ENCODE measurements at regions not wholly inside any gene's neighbourhood (a gene's known extent, or its start where the extent isn't known, plus 50 kb on each side); places are given as distances from the start of the nearest gene placed in this dataset.
"Not testable (repeated sequence)": the region's sequence is repeated elsewhere in the genome, so short reads cannot be mapped to it uniquely, and the experiment has no call there.

DNA sequence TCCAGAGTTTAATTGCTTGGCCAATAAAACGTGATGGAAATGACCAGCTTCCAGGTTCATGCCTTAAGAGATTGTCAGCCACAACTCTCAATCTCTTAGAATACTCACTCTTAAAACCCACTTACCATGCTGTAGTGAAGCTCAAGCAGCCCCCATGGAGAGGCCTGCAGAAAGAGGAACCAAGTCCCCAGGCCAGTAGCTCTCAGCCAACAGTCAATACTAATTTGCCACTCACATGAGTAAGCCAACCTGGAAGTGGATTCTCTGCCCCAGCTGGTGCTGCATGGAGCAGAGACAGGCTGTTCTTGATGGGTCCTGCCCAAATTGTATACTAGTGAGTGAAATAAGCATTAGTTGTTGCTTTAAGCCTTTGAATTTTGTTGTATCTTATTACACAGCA, 155.9 kb downstream of the OXSM start:
- no peak for DNase-seq (ENCODE audit: low read depth)

DNA sequence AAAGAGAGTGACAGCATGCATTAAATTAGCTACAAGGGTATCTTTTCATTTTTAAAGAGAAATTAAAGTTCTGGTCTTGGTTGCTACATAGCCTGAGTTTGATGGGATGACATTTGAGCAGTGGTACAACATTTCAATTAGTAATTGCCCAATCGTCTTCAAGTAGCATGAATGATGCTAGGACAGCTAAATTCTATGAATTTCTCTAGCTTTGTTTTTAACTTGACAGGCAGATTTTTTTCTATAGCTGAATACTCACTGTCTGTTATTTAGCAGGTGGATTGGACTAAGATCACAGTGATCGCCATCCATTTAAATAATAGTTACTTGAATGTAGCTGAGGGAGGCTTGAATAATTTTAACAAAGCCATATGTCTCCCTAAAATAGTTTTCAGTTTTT, 162.2 kb downstream of the OXSM start:
- no peak for DNase-seq (ENCODE audit: low read depth)

DNA sequence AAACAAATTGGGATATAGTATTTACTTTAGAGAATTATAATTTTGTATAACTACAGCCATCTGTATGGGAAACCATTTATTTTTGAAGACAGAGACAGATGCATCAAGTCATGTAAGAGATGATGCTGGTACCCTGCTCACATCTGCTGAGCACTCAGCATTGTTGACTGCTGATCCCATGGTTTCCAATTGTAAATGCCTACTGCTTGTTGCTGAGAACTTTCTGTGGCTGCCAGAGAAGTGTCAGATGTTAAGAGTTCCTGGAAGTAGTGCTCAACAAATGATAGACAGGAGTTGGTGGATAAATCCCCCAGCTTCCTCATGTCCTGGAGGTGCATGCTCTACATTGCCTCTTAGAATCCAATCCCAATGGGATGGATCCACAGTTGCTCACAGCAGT, 167.1 kb downstream of the OXSM start:
- no peak for DNase-seq (ENCODE audit: low read depth)

- no peak for DNase-seq (ENCODE audit: low read depth)
Observed at GRCh38 chr3:25960776-25961175, 170.9 kb downstream of the OXSM start.

DNA sequence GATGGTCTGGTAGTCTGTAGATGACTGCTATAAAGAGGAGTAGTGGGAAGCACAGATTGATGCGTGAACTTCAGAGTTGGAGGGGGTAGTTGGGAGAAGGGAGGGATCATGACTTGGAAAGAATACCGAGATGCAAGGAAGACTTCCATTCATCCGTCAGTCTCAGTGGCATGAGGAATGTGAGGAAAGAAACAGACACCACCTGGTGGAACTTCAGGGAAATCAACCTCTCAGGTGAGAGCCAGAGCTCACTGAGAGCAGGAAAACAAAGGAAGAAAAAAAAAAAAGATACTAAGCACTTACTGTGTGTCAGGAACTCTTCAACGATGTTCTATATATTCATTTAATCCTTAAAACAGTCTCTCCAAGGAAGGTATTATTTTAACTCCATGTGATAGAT, 172.4 kb downstream of the OXSM start:
- DNase-seq (ENCODE audit: low read depth) = no peak

- no peak for DNase-seq (ENCODE audit: low read depth)
Observed at GRCh38 chr3:25964141-25964540, 174.3 kb downstream of the OXSM start.

GRCh38 chr3:25967385-25967784, 177.5 kb downstream of the OXSM start:
- DNase-seq (ENCODE audit: low read depth) = no peak

DNA sequence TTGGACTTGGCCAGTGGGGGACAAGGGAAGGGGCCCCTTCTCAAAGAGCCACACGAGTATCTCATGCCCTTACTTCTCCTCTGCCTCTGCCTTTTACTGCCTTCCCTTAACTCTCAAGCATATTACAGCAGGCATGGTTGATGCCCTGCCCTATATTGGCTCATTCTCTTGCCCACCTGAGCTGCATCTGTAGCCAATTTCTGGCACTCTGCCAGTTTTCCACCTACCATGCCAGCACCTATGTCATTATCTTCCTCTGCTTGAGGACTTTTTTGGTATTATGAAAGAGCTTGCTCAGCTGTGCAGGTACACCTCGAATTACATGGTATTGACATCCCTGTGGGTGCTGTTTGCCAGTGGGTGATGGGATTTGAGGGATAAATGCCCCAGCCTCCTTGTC, 181.8 kb downstream of the OXSM start:
- DNase-seq (ENCODE audit: low read depth) = no peak

GRCh38 chr3:25973122-25973521, 183.2 kb downstream of the OXSM start:
- no peak for DNase-seq (ENCODE audit: low read depth)

DNA sequence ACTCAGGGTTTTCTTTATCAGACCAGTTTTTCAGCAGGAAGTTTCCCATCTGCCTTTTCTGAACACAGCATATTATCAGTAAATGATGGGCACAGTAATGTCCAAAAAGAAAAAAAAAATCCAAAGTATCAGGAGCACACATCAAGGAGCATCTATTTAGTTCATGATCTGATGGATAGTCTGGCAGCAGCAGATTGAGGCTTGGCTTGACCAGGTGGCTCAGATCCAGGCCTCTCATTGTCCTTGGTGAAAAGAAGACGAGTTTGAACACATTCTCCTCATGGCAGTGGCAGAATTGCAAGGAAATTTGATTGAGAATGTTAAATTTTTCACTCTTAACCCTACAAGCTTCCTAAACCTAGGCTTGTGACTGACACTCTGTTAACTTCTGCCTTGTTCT, 192.9 kb downstream of the OXSM start:
- DNase-seq (ENCODE audit: low read depth) = no peak

- no peak for DNase-seq (ENCODE audit: low read depth)
Observed at GRCh38 chr3:25985621-25986020, 195.7 kb downstream of the OXSM start.

DNA sequence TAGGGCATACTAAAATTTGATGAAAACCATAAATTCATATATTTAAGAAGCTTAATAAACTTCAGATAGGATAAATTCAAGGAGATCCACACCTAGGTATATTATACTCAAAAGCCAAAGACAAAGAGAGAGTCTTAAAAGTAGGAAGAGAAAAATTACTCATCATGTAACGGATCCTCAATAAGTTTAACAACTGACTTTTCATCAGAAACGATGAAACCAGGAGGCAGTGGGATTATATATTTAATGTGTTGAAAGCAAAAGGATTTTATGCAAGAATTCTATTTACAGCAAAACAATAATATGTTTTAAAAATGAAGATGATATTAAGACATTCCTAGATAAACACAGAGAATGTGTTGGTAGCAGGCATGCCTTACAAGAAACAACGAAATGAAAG, 202.7 kb downstream of the OXSM start:
- DNase-seq (ENCODE audit: low read depth) = no peak

DNA sequence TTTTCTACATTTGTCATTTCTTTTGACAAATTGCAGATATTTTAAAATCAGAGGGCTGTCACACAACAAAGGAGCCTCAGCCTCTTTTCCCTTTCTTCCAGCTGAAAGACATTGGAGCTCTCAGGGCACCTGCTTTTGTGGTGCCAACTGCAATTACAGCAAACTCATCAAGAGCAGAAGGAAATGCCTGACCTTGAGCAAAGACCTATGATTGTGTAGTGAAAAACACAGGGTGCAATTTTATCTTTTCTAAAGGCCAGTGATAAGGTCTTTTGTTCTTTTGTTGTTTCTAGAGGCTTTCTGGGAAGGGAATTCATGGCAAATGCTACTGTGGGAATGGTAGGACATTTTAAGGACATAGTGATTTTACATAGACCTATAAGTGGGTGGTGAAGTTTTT, 214.3 kb downstream of the OXSM start:
- no peak for DNase-seq (ENCODE audit: low read depth)

- DNase-seq (ENCODE audit: low read depth) = no peak
Observed at GRCh38 chr3:26011276-26011675, 221.4 kb downstream of the OXSM start.

GRCh38 chr3:26012241-26012745, 222.4 kb downstream of the OXSM start:
- no peak for DNase-seq (ENCODE audit: low read depth)

- no peak for DNase-seq (ENCODE audit: low read depth)
Observed at GRCh38 chr3:26015752-26016151, 225.9 kb downstream of the OXSM start.

- DNase-seq (ENCODE audit: low read depth) = no peak
Observed at GRCh38 chr3:26018889-26019288, 229.0 kb downstream of the OXSM start.

DNA sequence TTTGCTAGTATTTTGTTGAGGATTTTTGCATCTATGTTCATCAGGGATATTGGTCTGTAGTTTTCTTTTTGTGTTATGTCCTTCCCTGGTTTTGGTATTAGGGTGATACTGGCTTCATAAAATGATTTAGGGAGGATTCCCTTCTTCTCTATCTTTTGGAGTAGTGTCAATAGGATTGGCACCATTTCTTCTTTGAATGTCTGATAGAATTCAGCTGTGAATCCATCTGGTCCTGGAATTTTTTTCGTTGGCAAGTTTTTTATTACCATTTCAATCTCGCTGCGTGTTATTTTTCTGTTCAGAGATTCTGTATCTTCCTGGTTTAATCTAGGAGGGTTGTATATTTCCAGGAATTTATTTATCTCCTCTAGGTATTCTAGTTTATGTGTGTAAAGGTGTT, 234.3 kb downstream of the OXSM start:
- DNase-seq (ENCODE audit: low read depth) = not testable (repeated sequence)

- DNase-seq (ENCODE audit: low read depth) = no peak
Observed at GRCh38 chr3:26029321-26029720, 239.4 kb downstream of the OXSM start.

- DNase-seq (ENCODE audit: low read depth) = not testable (repeated sequence)
Observed at GRCh38 chr3:26042126-26042525, 252.2 kb downstream of the OXSM start.

DNA sequence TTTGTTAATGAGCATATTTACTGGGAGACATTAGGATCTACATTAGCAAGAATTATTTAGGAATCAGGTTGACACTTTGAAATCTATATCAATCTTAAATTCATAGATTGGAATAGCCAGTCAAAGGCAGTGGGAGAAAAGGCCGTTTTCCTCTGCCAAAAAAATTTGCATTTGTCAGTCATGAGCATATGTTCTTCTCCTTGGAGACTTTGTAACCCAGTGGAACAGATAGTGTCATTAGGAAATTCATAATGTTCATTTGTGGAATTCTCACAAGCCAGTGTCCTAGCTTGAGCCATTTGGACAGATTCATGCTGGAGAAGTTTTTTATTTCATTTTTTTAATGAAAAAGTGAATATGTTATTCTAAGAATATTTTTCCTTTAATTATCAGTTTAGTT, 260.1 kb downstream of the OXSM start:
- DNase-seq (ENCODE audit: low read depth) = no peak

- no peak for DNase-seq (ENCODE audit: low read depth)
Observed at GRCh38 chr3:26050776-26051175, 260.9 kb downstream of the OXSM start.

GRCh38 chr3:26058901-26059321, 269.0 kb downstream of the OXSM start:
- DNase-seq (ENCODE audit: low read depth) = no peak

- DNase-seq (ENCODE audit: low read depth) = no peak
Observed at GRCh38 chr3:26061947-26062346, 272.1 kb downstream of the OXSM start.

GRCh38 chr3:26064297-26064696, 274.4 kb downstream of the OXSM start:
- no peak for DNase-seq (ENCODE audit: low read depth)
